Aorta (tissue), 5 donors: ENCODE measurements at regions not wholly inside any gene's neighbourhood (a gene's known extent, or its start where the extent isn't known, plus 50 kb on each side); places are given as distances from the start of the nearest gene placed in this dataset.
"Not testable (repeated sequence)": the region's sequence is repeated elsewhere in the genome, so short reads cannot be mapped to it uniquely, and the experiment has no call there.

Experiments used
- ATAC-seq: fragments of 200-7000 bp; cut with Tn5 transposase; one replicate; pipeline ENCODE4 v1.9.1; 2022; ENCODE audit warnings: moderate library complexity; ENCODE audit not compliant: low FRiP score
- DNase-seq, 2 donors: peaks; one replicate each; pipeline ENCODE4 v3.0.0-alpha.2; 2020
- H3K27ac ChIP-seq, 2 donors: one replicate each; pipeline ENCODE4 v1.5.1; 2013; ENCODE audit warnings: low read length in 2 of 2, mild to moderate bottlenecking in 2 of 2, moderate library complexity in 2 of 2, control low read depth in 1 of 2, inconsistent platforms in 1 of 2, low read depth in 1 of 2
- H3K27me3 ChIP-seq, 2 donors: one replicate each; pipeline ENCODE4 v1.6.1; 2013; ENCODE audit warnings: control low read depth in 1 of 2, low read length in 1 of 2, mild to moderate bottlenecking in 1 of 2, moderate library complexity in 1 of 2; ENCODE audit not compliant: insufficient read depth in 2 of 2, control insufficient read depth in 1 of 2
- H3K36me3 ChIP-seq, 2 donors: one replicate each; pipeline ENCODE4 v1.6.1; 2013; ENCODE audit warnings: control low read depth in 1 of 2, low read length in 1 of 2, mild to moderate bottlenecking in 1 of 2; ENCODE audit not compliant: insufficient read depth in 2 of 2, control insufficient read depth in 1 of 2
- H3K4me1 ChIP-seq, 2 donors: one replicate each; pipeline ENCODE4 v1.6.1; 2013; ENCODE audit warnings: low read length in 2 of 2, control low read depth in 1 of 2, mild to moderate bottlenecking in 1 of 2, moderate library complexity in 1 of 2; ENCODE audit not compliant: insufficient read depth in 2 of 2, control insufficient read depth in 1 of 2
- H3K4me3 ChIP-seq, 2 donors: one replicate each; pipeline ENCODE4 v1.5.1; 2013; ENCODE audit warnings: low read length in 2 of 2, control low read depth in 1 of 2, mild to moderate bottlenecking in 1 of 2
- H3K9me3 ChIP-seq: one replicate; pipeline ENCODE4 v1.6.1; 2013; ENCODE audit warnings: mild to moderate bottlenecking, low read length; ENCODE audit not compliant: control insufficient read depth
- WGBS, 2 donors: extraction: QIAGEN DNeasy Blood & Tissue Kit; methylation state at CpG; one replicate each; pipeline ENCODE4 v1.1.7; 2013; 5-methylcytosine and 5-hydroxymethylcytosine counted together
- intact Hi-C, 2 donors: fragments of 100-400 bp; cut with DNase I; formaldehyde crosslinking; loops; one replicate each; pipeline versions ENCODE4 v1.14.2 to v1.15.0; 2022
- donor health status: healthy with polysubstance abuse.
- donor health status: Bipolar disorder and iron deficiency.
- donor health status: DM: no; HTN: no; CAD: no.
- donor health status: DM: no; HTN: no; CAD: no.
- donor health status: DM: yes; HTN: yes; CAD: no.

DNA sequence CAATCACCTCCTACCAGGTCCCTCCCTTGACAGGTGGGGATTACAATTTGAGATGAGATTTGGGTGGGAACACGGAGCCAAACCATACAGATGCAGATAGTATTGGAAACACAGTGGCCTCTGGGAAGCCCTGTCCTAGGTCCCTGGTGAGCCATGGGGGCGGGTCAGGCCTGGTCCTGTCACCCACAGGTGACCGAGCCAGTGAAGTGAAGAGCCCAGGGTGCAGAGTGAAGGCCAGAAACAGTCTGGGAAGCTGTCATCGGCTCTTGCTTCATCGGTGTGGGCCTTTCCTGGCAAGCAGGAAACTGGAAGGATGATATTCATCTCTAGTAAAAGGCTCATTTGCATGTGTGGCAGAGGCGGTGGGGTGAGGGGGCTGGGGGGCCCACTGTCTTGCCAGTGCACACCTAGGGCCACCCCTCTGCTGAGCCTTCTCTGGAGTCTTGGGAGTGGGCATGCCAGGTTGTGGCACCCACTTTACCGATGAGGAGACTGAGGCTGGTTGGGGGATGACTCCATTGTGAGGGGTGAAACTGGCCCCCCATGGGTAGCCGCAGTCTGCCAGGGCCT is 290.6 kb downstream of the NDUFA10 start:
- H3K27ac ChIP-seq = no peak overlapping the region
- DNase-seq (peak; percentile 21 to 66), ATAC-seq (no peak)
- H3K27me3 ChIP-seq = no peaks in the 10 kb centered on the region
- no peaks in the 10 kb centered on the region for H3K9me3 ChIP-seq
- WGBS, 2 donors = 89 to 93% methylated on average over 8 of the region's 8 CpGs
- no peaks in the 10 kb centered on the region for H3K36me3 ChIP-seq
- H3K4me1 ChIP-seq = no peaks in the 10 kb centered on the region
- no peak overlapping the region for H3K4me3 ChIP-seq
- intact Hi-C loops = no loop called here

DNA sequence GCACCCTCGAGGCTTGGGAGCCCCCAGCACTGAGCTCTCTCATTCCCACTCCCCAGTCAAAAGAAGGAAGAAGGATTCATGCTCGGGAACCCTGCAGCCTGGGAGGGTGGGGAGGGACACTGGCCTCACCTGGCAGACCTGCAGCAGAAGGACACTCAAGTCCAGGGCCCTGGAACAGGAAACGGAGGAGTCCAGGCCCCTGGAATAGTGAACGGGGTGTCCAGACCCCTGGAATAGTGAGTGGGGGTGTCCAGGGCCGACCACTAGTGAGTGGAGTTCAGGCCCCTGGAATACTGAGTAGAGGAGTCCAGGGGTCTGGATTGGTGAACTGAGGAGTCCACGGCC is 292.5 kb downstream of the NDUFA10 start:
- no peak overlapping the region for H3K4me3 ChIP-seq
- ATAC-seq (no peak), DNase-seq (peak; percentile 6 to 67)
- H3K36me3 ChIP-seq = no peaks in the 10 kb centered on the region
- intact Hi-C loops = no loop called here
- WGBS, 2 donors = 82 to 89% methylated on average over 6 of the region's 6 CpGs
- no peaks in the 10 kb centered on the region for H3K9me3 ChIP-seq
- no peaks in the 10 kb centered on the region for H3K4me1 ChIP-seq
- no peak overlapping the region for H3K27ac ChIP-seq
- H3K27me3 ChIP-seq = no peaks in the 10 kb centered on the region

GRCh38 chr2:239731998-239732665 is 293.0 kb downstream of the NDUFA10 start:
- no peaks in the 10 kb centered on the region for H3K27me3 ChIP-seq
- intact Hi-C loops = no loop called here
- H3K9me3 ChIP-seq = no peaks in the 10 kb centered on the region
- H3K36me3 ChIP-seq = no peaks in the 10 kb centered on the region
- no peak overlapping the region for H3K4me3 ChIP-seq
- ATAC-seq = no peak
- DNase-seq = peak in 1 of 2 donors; percentile 38
- H3K4me1 ChIP-seq = no peaks in the 10 kb centered on the region
- H3K27ac ChIP-seq = no peak overlapping the region
- WGBS, 2 donors = 86 to 91% methylated on average over 6 of the region's 6 CpGs

- Histone ChIP-seq H3K9me3 (no peaks in the 10 kb centered on the region), H3K4me1 (no peaks in the 10 kb centered on the region), H3K27ac (no peak overlapping the region), H3K4me3 (no peak overlapping the region), H3K27me3 (no peaks in the 10 kb centered on the region), H3K36me3 (no peaks in the 10 kb centered on the region)
- no peak for ATAC-seq
- intact Hi-C loops = no loop called here
- DNase-seq = peak; percentile 21 to 66
- WGBS, 2 donors = 92 to 93% methylated on average over 10 of the region's 10 CpGs
Measured at GRCh38 chr2:239731422-239731821, 293.7 kb downstream of the NDUFA10 start.

DNA sequence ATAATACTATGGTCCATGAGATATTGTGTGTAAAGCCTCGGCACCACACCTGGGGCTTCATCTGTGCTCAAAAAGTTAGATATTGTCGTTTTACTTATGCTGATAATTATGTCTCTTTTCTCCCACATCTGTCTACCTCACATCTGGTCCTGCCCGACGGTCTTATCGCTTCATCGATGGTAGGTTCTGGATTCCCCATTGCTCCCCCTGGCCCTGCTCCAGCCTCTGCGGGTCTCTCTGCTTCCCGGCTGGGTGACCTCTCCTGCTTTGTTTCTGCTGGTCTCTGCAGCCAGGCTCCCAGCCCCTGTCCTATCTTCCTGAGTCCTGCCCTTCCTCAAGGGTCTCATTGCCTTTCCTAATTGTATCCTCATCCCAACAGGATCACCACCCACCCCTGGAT is 294.2 kb downstream of the NDUFA10 start:
- Histone ChIP-seq H3K9me3 (no peaks in the 10 kb centered on the region), H3K36me3 (no peaks in the 10 kb centered on the region), H3K27ac (no peak overlapping the region), H3K4me1 (no peaks in the 10 kb centered on the region), H3K4me3 (no peak overlapping the region), H3K27me3 (no peaks in the 10 kb centered on the region)
- DNase-seq (peak; percentile 20 to 60), ATAC-seq (no peak)
- 79 to 91% methylated on average over 8 of the region's 8 CpGs for WGBS, 2 donors
- intact Hi-C loops = no loop called here

DNA sequence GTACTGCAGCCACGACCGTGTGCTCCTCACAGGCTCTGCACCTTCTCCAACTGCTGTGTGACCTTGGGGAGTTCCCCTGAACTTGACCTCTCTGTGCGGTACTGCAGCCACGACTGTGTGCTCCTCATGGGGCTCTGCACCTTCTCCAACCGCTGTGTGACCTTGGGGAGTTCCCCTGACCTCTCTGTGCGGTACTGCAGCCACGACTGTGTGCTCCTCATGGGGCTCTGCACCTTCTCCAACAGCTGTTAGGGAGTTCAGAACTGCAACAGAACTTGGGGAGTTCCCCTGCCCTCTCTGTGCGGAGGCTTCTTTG is 294.6 kb downstream of the NDUFA10 start:
- H3K4me3 ChIP-seq, intact Hi-C loops, H3K27me3 ChIP-seq, H3K9me3 ChIP-seq, H3K4me1 ChIP-seq, H3K36me3 ChIP-seq, ATAC-seq, H3K27ac ChIP-seq: not testable (repeated sequence)
- DNase-seq = peak in 1 of 2 donors; percentile 14
- WGBS, 2 donors = 89 to 90% methylated on average over 8 of the region's 8 CpGs

DNA sequence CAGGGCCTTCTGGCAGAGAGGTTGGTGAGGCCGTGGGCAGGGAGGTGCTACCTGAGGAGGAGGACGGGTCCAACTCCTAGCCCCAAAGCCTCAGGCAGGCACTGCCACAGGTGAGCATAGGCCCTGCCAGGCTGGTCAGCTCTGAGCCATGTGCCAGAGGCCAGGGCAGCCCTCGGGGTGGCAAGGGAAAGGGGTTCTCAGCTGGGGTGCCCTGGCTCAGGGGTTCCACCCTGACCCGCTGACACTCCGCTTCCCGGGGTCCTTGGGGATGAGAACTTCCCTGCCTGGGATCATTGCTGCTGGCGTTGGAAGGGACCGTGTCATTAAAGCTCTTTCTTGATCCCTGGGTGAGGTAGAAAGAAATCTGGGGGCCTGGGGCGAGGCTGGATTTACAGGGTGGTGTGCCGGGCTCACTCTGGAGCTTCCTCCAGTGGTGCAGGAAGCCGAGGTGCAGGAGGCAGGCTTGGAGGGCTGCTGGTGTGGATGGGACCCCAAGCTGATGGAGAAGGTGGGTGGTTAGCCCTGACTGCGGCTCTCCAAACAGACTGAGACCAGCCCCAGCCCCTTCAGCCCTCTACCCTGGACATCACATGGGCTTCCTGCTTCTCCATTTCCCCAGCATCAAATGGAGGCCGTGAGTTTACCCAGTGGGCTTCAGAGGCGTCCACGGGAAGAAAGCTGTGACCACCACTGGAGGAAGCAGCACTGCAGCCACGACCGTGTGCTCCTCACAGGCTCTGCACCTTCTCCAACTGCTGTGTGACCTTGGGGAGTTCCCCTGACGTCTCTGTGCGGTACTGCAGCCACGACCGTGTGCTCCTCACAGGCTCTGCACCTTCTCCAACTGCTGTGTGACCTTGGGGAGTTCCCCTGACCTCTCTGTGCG is 295.2 kb downstream of the NDUFA10 start:
- Histone ChIP-seq H3K27me3 (no peaks in the 10 kb centered on the region), H3K36me3 (no peaks in the 10 kb centered on the region), H3K27ac (no peak overlapping the region), H3K4me1 (no peaks in the 10 kb centered on the region), H3K9me3 (no peaks in the 10 kb centered on the region), H3K4me3 (no peak overlapping the region)
- intact Hi-C loops = no loop called here
- 91 to 93% methylated on average over 22 of the region's 22 CpGs for WGBS, 2 donors
- no peak for ATAC-seq
- peak; percentile 30 to 67 for DNase-seq

DNA sequence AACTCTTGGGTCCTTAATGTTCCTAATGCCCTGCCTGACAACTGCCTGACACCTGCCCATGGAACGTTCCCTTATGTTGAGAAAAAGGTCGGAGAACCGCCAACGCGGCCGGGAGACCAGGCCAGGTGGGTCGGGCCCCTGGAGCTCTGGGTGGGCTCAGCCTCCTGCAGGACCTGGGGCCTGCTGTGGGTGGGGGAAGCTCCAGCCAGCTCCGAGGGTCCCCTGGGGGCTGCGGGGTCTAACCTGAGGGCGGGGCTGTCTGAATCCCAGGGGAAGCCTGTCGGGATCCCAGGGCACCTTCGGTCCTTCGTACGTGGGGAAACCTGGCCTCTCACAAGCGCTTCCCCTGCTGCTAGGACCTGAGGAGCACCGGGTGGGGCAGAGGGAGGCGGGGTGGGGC is 296.0 kb downstream of the NDUFA10 start:
- Histone ChIP-seq H3K27me3 (no peaks in the 10 kb centered on the region), H3K27ac (no peak overlapping the region), H3K4me3 (no peak overlapping the region), H3K9me3 (no peaks in the 10 kb centered on the region), H3K36me3 (no peaks in the 10 kb centered on the region), H3K4me1 (no peaks in the 10 kb centered on the region)
- intact Hi-C loops = no loop called here
- ATAC-seq = no peak
- WGBS, 2 donors = 97 to 98% methylated on average over 17 of the region's 17 CpGs
- peak; percentile 26 to 62 for DNase-seq

- peak in 1 of 2 donors; percentile 65 for DNase-seq
- Histone ChIP-seq H3K4me1 (no peaks in the 10 kb centered on the region), H3K27me3 (no peaks in the 10 kb centered on the region), H3K27ac (no peak overlapping the region), H3K9me3 (no peaks in the 10 kb centered on the region), H3K4me3 (no peak overlapping the region), H3K36me3 (no peaks in the 10 kb centered on the region)
- no peak for ATAC-seq
- 94 to 95% methylated on average over 15 of the region's 15 CpGs for WGBS, 2 donors
- intact Hi-C loops = no loop called here
Measured at GRCh38 chr2:239728751-239729150, 296.4 kb downstream of the NDUFA10 start.
